ENCODE measurements at regions not wholly inside any gene's neighbourhood (a gene's known extent, or its start where the extent isn't known, plus 50 kb on each side); places are given as distances from the start of the nearest gene placed in this dataset.

DNA sequence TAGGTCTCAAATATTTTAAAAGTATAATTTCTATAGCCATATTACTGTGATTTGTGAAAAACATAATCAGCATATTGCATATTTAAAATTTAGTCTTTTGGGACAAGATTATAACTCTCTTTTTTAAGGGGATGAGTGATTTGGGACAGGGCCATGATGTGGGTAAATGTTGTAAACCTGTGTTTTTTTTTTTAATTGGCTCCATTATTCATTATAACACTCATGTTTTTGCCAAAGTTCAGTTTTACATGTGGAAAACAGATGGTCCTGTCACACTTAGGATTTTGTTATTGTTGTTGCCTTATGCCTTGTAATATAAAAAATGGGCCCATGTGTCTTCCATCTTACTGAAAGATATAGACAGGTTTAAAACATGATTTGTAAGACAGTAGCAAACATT, 1413.5 kb upstream of the RAG2 start:
- Histone ChIP-seq H3K23ac (ENCODE audit: insufficient read length, low read depth, low read length) (no peak overlapping the region), H2BK15ac (ENCODE audit: low read depth, low read length) (no peak overlapping the region), H3K4me1 (ENCODE audit: insufficient read depth, low read length) (no peaks in the 10 kb centered on the region), H3K27me3 (ENCODE audit: insufficient read depth, low read length) (no peaks in the 10 kb centered on the region), H3K4ac (ENCODE audit: low read depth, low read length) (no peak overlapping the region), H3K4me2 (ENCODE audit: insufficient read depth, insufficient read length, low read length) (no peak overlapping the region), H3T11ph (ENCODE audit: low read length) (no peak overlapping the region), H2AFZ (ENCODE audit: low read length) (no peak overlapping the region), H2BK20ac (ENCODE audit: low read depth, low read length, poor library complexity, severe bottlenecking) (no peak overlapping the region), H3K79me1 (ENCODE audit: insufficient read depth, low read depth, low read length, poor library complexity, severe bottlenecking) (no peaks in the 10 kb centered on the region), H2AK5ac (ENCODE audit: insufficient read length, low read length) (no peak overlapping the region), H3K18ac (ENCODE audit: insufficient read length, low read depth, low read length) (no peak overlapping the region), H4K8ac (replicated peaks; ENCODE audit: insufficient read length, low read depth, low read length) (no peak overlapping the region), H4K5ac (ENCODE audit: insufficient read length, low read depth, low read length) (no peak overlapping the region), H3K56ac (ENCODE audit: insufficient read length, low read depth, low read length) (no peak overlapping the region), H3K79me2 (ENCODE audit: insufficient read depth, low read length) (no peaks in the 10 kb centered on the region), H4K91ac (ENCODE audit: insufficient read length, low read depth, low read length) (no peak overlapping the region), H3K23me2 (ENCODE audit: insufficient read length, low read depth, low read length, poor library complexity, severe bottlenecking) (no peaks in the 10 kb centered on the region), H3K27ac (ENCODE audit: insufficient read length, low read depth, low read length) (no peak overlapping the region), H3K9ac (ENCODE audit: extremely low read depth, insufficient read length, low read length) (no peak overlapping the region), H2BK120ac (ENCODE audit: low read depth, low read length, poor library complexity, severe bottlenecking) (no peak overlapping the region), H2BK5ac (ENCODE audit: insufficient read length, low read length) (no peak overlapping the region), H2BK12ac (ENCODE audit: insufficient read length, low read depth, low read length) (no peak overlapping the region), H4K20me1 (ENCODE audit: control insufficient read depth, insufficient read depth, insufficient read length) (no peaks in the 10 kb centered on the region), H3K14ac (ENCODE audit: insufficient read depth, low read length) (no peak overlapping the region), H3K9me3 (ENCODE audit: control insufficient read depth, low read depth, low read length) (no peaks in the 10 kb centered on the region)
- Mint-ChIP-seq H3K27me3 (ENCODE audit: low read depth) (no peaks in the 10 kb centered on the region), H3K27ac (no peak overlapping the region), H3K9me3 (no peaks in the 10 kb centered on the region), H3K36me3 (ENCODE audit: insufficient read depth in 1 of 3, low read depth in 3 of 3) (no peaks in the 10 kb centered on the region), H3K4me1 (0 out of 4 replicates have a peak, but pooled peaks cover 0 to 3% of the 10 kb centered on the region in 2 experiments), H3K4me3 (no peak overlapping the region)
- TF ChIP-seq, protein P1, sequence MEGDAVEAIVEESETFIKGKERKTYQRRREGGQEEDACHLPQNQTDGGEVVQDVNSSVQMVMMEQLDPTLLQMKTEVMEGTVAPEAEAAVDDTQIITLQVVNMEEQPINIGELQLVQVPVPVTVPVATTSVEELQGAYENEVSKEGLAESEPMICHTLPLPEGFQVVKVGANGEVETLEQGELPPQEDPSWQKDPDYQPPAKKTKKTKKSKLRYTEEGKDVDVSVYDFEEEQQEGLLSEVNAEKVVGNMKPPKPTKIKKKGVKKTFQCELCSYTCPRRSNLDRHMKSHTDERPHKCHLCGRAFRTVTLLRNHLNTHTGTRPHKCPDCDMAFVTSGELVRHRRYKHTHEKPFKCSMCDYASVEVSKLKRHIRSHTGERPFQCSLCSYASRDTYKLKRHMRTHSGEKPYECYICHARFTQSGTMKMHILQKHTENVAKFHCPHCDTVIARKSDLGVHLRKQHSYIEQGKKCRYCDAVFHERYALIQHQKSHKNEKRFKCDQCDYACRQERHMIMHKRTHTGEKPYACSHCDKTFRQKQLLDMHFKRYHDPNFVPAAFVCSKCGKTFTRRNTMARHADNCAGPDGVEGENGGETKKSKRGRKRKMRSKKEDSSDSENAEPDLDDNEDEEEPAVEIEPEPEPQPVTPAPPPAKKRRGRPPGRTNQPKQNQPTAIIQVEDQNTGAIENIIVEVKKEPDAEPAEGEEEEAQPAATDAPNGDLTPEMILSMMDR (conservative IDR thresholded peaks at IDR 0.05) = no peak
- no peak for DNase-seq
